GM12872 (cell line): ENCODE measurements at regions not wholly inside any gene's neighbourhood (a gene's known extent, or its start where the extent isn't known, plus 50 kb on each side); places are given as distances from the start of the nearest gene placed in this dataset.

Experiments
- TF ChIP-seq, protein P1 (sequence below): IDR thresholded peaks from 3 replicates; pipeline ENCODE4 v1.5.1; 2011; ENCODE audit warnings: low read depth, mild to moderate bottlenecking, low read length, moderate library complexity; ENCODE audit not compliant: insufficient read depth

DNA sequence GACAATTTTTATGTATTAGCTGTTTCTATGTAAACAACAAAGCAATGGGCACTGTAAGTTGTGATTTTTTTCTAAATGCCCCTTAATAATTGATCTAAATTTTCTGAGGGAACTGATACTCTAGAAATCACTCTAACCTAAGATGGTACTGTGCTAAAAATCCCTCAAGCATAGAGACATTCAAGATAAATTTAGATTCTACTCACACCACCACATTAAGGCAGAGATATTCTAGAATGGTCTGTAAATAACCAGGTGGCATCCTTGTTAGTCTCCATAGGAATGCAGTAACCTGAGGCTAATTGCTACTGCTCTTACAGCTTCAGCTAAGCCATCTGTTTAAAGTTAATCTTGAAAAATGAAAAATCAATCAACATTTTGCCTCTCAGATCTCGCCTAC is 87.3 kb downstream of the SLC41A2 start:
- TF ChIP-seq, protein P1, sequence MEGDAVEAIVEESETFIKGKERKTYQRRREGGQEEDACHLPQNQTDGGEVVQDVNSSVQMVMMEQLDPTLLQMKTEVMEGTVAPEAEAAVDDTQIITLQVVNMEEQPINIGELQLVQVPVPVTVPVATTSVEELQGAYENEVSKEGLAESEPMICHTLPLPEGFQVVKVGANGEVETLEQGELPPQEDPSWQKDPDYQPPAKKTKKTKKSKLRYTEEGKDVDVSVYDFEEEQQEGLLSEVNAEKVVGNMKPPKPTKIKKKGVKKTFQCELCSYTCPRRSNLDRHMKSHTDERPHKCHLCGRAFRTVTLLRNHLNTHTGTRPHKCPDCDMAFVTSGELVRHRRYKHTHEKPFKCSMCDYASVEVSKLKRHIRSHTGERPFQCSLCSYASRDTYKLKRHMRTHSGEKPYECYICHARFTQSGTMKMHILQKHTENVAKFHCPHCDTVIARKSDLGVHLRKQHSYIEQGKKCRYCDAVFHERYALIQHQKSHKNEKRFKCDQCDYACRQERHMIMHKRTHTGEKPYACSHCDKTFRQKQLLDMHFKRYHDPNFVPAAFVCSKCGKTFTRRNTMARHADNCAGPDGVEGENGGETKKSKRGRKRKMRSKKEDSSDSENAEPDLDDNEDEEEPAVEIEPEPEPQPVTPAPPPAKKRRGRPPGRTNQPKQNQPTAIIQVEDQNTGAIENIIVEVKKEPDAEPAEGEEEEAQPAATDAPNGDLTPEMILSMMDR = no peak

DNA sequence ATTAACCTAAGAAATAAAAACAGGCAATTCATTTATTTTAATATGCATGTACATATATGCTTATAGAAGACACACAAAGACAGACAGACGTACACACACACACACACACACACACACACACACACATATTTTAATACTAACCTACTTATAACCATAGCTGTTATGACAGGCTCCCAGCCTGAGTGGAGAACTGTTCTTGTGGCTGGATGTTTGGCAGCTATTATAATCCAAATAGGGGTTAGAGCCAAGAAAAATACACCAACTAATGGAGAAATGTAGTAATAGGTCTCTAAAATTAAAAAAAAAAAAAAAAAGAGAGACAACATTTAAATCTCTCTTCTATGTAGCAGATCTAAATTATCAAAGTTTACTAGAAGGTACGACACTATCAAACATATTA is 91.8 kb downstream of the SLC41A2 start:
- TF ChIP-seq, protein P1 = no peak

DNA sequence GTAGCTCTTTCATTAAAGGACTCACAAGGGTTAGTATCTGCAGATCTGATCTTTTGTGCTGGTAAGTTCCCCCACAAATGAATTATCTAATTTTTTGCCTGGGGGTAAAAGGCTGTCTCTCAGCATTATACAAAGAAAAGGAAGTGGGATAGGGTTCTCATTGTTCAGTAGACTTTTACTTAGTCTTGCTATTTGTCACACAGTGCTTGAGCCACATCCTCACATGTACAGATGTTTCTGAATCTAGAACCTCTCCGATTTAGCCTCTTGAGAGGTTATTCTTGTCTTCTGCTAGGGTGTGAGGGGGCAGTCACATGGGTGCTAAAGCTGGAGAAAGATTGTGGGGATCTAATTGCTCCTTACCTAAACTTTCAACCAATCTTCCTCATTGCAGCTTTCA is 93.0 kb downstream of the SLC41A2 start:
- TF ChIP-seq, protein P1 = no peak

DNA sequence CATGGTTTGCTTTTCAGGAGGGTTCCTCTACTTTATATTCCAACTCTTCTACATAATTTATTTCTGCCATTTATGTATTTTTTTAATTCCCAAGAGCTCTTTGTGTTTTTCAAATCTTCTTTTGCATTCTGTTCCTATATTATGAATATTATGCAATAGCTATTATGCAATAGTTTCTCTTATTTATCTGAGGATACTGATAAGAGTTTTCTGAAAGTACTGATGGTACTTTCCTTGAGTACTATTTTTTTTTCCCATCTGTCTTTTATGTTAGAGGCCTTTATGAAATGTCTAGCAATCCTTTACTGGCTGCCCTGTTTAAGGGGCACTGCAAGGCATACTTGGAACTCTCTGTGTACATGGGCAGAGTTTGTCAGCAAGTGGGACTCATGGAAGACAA is 93.4 kb downstream of the SLC41A2 start:
- TF ChIP-seq, protein P1 = no peak

DNA sequence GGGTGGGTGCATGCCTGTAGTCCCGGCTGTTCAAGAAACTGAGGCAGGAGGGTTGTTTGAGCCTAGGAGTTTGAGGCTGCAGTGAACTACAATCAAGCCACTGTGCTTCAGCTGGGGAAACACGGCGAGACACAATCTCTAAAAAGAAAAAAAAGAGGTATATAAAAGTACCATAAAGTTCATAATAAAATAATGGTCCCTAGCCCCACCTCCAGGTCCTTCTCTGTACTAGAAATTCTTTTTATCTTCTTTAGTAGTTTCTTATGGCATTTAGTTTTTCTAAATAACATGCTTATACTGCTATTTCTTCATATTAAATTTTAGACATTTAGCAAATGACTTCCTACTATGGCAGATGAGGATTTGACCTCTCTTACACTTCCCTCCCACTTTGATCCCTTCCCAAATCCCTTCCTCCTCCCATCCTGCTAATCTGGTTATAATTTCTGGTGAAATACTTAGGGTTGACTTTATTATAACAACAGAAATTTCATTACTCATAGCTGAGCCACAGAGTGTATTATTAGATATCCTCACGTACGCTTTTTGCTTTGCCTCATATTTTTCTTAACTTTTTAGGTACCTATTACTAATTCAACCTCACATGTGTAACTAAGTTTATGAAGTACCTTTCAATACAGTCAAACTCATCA is 94.7 kb downstream of the SLC41A2 start:
- TF ChIP-seq, protein P1 = no peak

DNA sequence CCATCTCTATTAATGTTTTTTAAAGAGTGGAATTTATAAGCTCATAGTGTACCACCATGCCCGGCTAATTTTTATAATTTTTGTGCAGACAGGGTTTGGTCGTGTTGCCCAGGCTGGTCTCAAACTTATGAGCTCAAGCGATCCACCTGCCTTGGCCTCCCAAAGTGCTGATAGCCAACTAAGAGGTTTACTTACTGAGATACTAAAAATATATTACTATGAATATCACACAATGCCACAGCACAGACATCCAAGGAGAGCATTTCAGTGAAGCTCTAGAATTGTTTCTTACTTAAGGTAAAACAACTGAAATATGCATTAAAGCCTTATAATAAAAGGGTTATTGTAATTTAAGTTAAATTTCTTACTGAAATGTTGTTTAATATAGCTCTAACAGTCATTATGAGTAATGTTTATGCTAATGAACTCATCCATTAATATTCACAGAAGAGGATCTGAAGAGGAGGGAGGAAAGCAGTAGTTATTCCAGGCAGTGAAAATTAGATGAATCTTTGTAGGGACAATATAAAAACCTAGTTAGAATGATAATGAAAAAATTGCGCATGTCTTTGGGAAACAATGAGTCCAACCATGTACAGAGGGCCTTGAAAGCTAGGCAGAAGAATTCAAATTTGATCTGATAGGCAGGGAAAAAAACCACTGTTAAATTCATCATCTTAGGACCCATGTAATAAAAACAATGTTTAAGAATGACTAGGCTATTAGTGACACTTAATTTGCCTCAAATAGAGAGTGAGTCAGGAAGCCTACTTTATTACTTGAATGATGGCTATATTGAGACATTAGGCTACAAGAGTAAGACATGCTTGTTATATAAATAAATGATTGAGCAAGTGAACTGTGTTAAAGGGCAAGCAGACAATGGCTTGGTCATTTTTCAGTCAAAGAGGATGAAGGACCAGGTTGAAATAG is 99.2 kb downstream of the SLC41A2 start:
- TF ChIP-seq, protein P1 = no peak

DNA sequence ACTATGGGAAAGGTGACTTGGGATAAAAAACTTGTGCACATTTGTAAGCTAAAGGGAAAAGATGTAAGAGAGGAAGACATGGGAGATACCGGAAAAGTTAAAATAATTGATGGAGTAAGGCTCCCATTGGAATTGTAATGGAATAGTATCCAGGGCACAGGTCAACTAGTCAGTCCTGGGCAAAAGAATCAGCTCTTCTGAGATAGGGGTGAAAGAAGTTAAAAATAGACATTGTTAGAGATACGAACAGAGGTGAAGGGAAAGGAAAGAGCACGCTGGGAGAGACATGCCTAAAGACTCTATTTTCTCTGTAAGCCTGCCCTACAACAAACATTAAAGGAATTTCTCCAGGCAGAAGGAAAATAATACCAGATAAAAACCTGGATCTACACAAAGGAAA is 101.6 kb downstream of the SLC41A2 start:
- TF ChIP-seq, protein P1 = no peak
